ENCODE measurements at regions not wholly inside any gene's neighbourhood (a gene's known extent, or its start where the extent isn't known, plus 50 kb on each side); places are given as distances from the start of the nearest gene placed in this dataset.

GRCh38 chr18:77376043-77376732 is 126.5 kb downstream of the GALR1 start:
- H3K4me1 ChIP-seq (ENCODE audit: insufficient read depth, low read length) = no peaks in the 10 kb centered on the region
- no peak overlapping the region for H3K9ac ChIP-seq (ENCODE audit: low read depth, low read length)
- H3K27me3 ChIP-seq (ENCODE audit: insufficient read depth, low read length) = no peaks in the 10 kb centered on the region
- H3K36me3 ChIP-seq (ENCODE audit: insufficient read depth, low read depth, low read length) = no peaks in the 10 kb centered on the region
- no peaks in the 10 kb centered on the region for H3K9me3 ChIP-seq (ENCODE audit: insufficient read depth, low read depth, low read length)
- H3K27ac ChIP-seq (ENCODE audit: low read length) = no peak overlapping the region
- no peak overlapping the region for H3K4me3 ChIP-seq (ENCODE audit: low read length)

- H3K4me1 ChIP-seq (ENCODE audit: insufficient read depth, low read length) = no peaks in the 10 kb centered on the region
- no peaks in the 10 kb centered on the region for H3K9me3 ChIP-seq (ENCODE audit: insufficient read depth, low read depth, low read length)
- no peak overlapping the region for H3K4me3 ChIP-seq (ENCODE audit: low read length)
- no peak overlapping the region for H3K27ac ChIP-seq (ENCODE audit: low read length)
- no peaks in the 10 kb centered on the region for H3K27me3 ChIP-seq (ENCODE audit: insufficient read depth, low read length)
- no peaks in the 10 kb centered on the region for H3K36me3 ChIP-seq (ENCODE audit: insufficient read depth, low read depth, low read length)
- H3K9ac ChIP-seq (ENCODE audit: low read depth, low read length) = no peak overlapping the region
Observed at GRCh38 chr18:77376733-77377094, 127.1 kb downstream of the GALR1 start.

GRCh38 chr18:77377813-77378212 is 128.2 kb downstream of the GALR1 start:
- H3K27me3 ChIP-seq (ENCODE audit: insufficient read depth, low read length) = no peaks in the 10 kb centered on the region
- no peaks in the 10 kb centered on the region for H3K9me3 ChIP-seq (ENCODE audit: insufficient read depth, low read depth, low read length)
- no peak overlapping the region for H3K9ac ChIP-seq (ENCODE audit: low read depth, low read length)
- no peak overlapping the region for H3K27ac ChIP-seq (ENCODE audit: low read length)
- no peaks in the 10 kb centered on the region for H3K4me1 ChIP-seq (ENCODE audit: insufficient read depth, low read length)
- no peaks in the 10 kb centered on the region for H3K36me3 ChIP-seq (ENCODE audit: insufficient read depth, low read depth, low read length)
- no peak overlapping the region for H3K4me3 ChIP-seq (ENCODE audit: low read length)

- Histone ChIP-seq H3K27ac (ENCODE audit: low read length) (no peak overlapping the region), H3K4me1 (ENCODE audit: insufficient read depth, low read length) (no peaks in the 10 kb centered on the region), H3K4me3 (ENCODE audit: low read length) (no peak overlapping the region), H3K9ac (ENCODE audit: low read depth, low read length) (no peak overlapping the region), H3K36me3 (ENCODE audit: insufficient read depth, low read depth, low read length) (no peaks in the 10 kb centered on the region), H3K9me3 (ENCODE audit: insufficient read depth, low read depth, low read length) (no peaks in the 10 kb centered on the region), H3K27me3 (ENCODE audit: insufficient read depth, low read length) (no peaks in the 10 kb centered on the region)
Observed at GRCh38 chr18:77379976-77380509, 130.4 kb downstream of the GALR1 start.

GRCh38 chr18:77380695-77381094 is 131.0 kb downstream of the GALR1 start:
- H3K27ac ChIP-seq (ENCODE audit: low read length) = no peak overlapping the region
- H3K9me3 ChIP-seq (ENCODE audit: insufficient read depth, low read depth, low read length) = no peaks in the 10 kb centered on the region
- no peaks in the 10 kb centered on the region for H3K27me3 ChIP-seq (ENCODE audit: insufficient read depth, low read length)
- no peak overlapping the region for H3K4me3 ChIP-seq (ENCODE audit: low read length)
- H3K9ac ChIP-seq (ENCODE audit: low read depth, low read length) = no peak overlapping the region
- H3K36me3 ChIP-seq (ENCODE audit: insufficient read depth, low read depth, low read length) = no peaks in the 10 kb centered on the region
- H3K4me1 ChIP-seq (ENCODE audit: insufficient read depth, low read length) = no peaks in the 10 kb centered on the region

- Histone ChIP-seq H3K9ac (ENCODE audit: low read depth, low read length) (no peak overlapping the region), H3K9me3 (ENCODE audit: insufficient read depth, low read depth, low read length) (peaks cover 15% of the 10 kb centered on the region), H3K36me3 (ENCODE audit: insufficient read depth, low read depth, low read length) (no peaks in the 10 kb centered on the region), H3K27ac (ENCODE audit: low read length) (no peak overlapping the region), H3K4me3 (ENCODE audit: low read length) (no peak overlapping the region), H3K27me3 (ENCODE audit: insufficient read depth, low read length) (no peaks in the 10 kb centered on the region), H3K4me1 (ENCODE audit: insufficient read depth, low read length) (no peaks in the 10 kb centered on the region)
Observed at GRCh38 chr18:77392321-77392720, 142.7 kb downstream of the GALR1 start.

- Histone ChIP-seq H3K36me3 (ENCODE audit: insufficient read depth, low read depth, low read length) (no peaks in the 10 kb centered on the region), H3K27me3 (ENCODE audit: insufficient read depth, low read length) (no peaks in the 10 kb centered on the region), H3K27ac (ENCODE audit: low read length) (no peak overlapping the region), H3K9me3 (ENCODE audit: insufficient read depth, low read depth, low read length) (peaks cover 15% of the 10 kb centered on the region), H3K9ac (ENCODE audit: low read depth, low read length) (no peak overlapping the region), H3K4me3 (ENCODE audit: low read length) (no peak overlapping the region), H3K4me1 (ENCODE audit: insufficient read depth, low read length) (no peaks in the 10 kb centered on the region)
Observed at GRCh38 chr18:77393519-77393918, 143.9 kb downstream of the GALR1 start.

GRCh38 chr18:77395953-77396352 is 146.3 kb downstream of the GALR1 start:
- H3K27ac ChIP-seq (ENCODE audit: low read length) = no peak overlapping the region
- H3K27me3 ChIP-seq (ENCODE audit: insufficient read depth, low read length) = no peaks in the 10 kb centered on the region
- no peaks in the 10 kb centered on the region for H3K36me3 ChIP-seq (ENCODE audit: insufficient read depth, low read depth, low read length)
- no peak overlapping the region for H3K9ac ChIP-seq (ENCODE audit: low read depth, low read length)
- no peaks in the 10 kb centered on the region for H3K4me1 ChIP-seq (ENCODE audit: insufficient read depth, low read length)
- peaks cover 15% of the 10 kb centered on the region for H3K9me3 ChIP-seq (ENCODE audit: insufficient read depth, low read depth, low read length)
- no peak overlapping the region for H3K4me3 ChIP-seq (ENCODE audit: low read length)

GRCh38 chr18:77397056-77397455 is 147.4 kb downstream of the GALR1 start:
- no peaks in the 10 kb centered on the region for H3K4me1 ChIP-seq (ENCODE audit: insufficient read depth, low read length)
- no peak overlapping the region for H3K4me3 ChIP-seq (ENCODE audit: low read length)
- H3K27me3 ChIP-seq (ENCODE audit: insufficient read depth, low read length) = no peaks in the 10 kb centered on the region
- H3K36me3 ChIP-seq (ENCODE audit: insufficient read depth, low read depth, low read length) = no peaks in the 10 kb centered on the region
- H3K9ac ChIP-seq (ENCODE audit: low read depth, low read length) = no peak overlapping the region
- H3K27ac ChIP-seq (ENCODE audit: low read length) = no peak overlapping the region
- peaks cover 7% of the 10 kb centered on the region; the same call in 1 of the 2 replicates for H3K9me3 ChIP-seq (ENCODE audit: insufficient read depth, low read depth, low read length)

GRCh38 chr18:77397617-77398016 is 148.0 kb downstream of the GALR1 start:
- no peak overlapping the region for H3K9ac ChIP-seq (ENCODE audit: low read depth, low read length)
- H3K27me3 ChIP-seq (ENCODE audit: insufficient read depth, low read length) = no peaks in the 10 kb centered on the region
- no peak overlapping the region for H3K27ac ChIP-seq (ENCODE audit: low read length)
- no peaks in the 10 kb centered on the region for H3K36me3 ChIP-seq (ENCODE audit: insufficient read depth, low read depth, low read length)
- H3K9me3 ChIP-seq (ENCODE audit: insufficient read depth, low read depth, low read length) = peaks cover 1% of the 10 kb centered on the region; the same call in 1 of the 2 replicates
- no peak overlapping the region for H3K4me3 ChIP-seq (ENCODE audit: low read length)
- H3K4me1 ChIP-seq (ENCODE audit: insufficient read depth, low read length) = no peaks in the 10 kb centered on the region

- H3K4me3 ChIP-seq (ENCODE audit: low read length) = no peak overlapping the region
- H3K36me3 ChIP-seq (ENCODE audit: insufficient read depth, low read depth, low read length) = no peaks in the 10 kb centered on the region
- no peaks in the 10 kb centered on the region for H3K27me3 ChIP-seq (ENCODE audit: insufficient read depth, low read length)
- H3K27ac ChIP-seq (ENCODE audit: low read length) = no peak overlapping the region
- no peaks in the 10 kb centered on the region for H3K4me1 ChIP-seq (ENCODE audit: insufficient read depth, low read length)
- no peak overlapping the region for H3K9ac ChIP-seq (ENCODE audit: low read depth, low read length)
- no peaks in the 10 kb centered on the region for H3K9me3 ChIP-seq (ENCODE audit: insufficient read depth, low read depth, low read length)
Observed at GRCh38 chr18:77400561-77400960, 150.9 kb downstream of the GALR1 start.

- H3K9ac ChIP-seq (ENCODE audit: low read depth, low read length) = no peak overlapping the region
- H3K4me3 ChIP-seq (ENCODE audit: low read length) = no peak overlapping the region
- no peaks in the 10 kb centered on the region for H3K27me3 ChIP-seq (ENCODE audit: insufficient read depth, low read length)
- H3K27ac ChIP-seq (ENCODE audit: low read length) = no peak overlapping the region
- H3K9me3 ChIP-seq (ENCODE audit: insufficient read depth, low read depth, low read length) = no peaks in the 10 kb centered on the region
- H3K4me1 ChIP-seq (ENCODE audit: insufficient read depth, low read length) = no peaks in the 10 kb centered on the region
- no peaks in the 10 kb centered on the region for H3K36me3 ChIP-seq (ENCODE audit: insufficient read depth, low read depth, low read length)
Observed at GRCh38 chr18:77401173-77401572, 151.5 kb downstream of the GALR1 start.
